ENCODE measurements at regions not wholly inside any gene's neighbourhood (a gene's known extent, or its start where the extent isn't known, plus 50 kb on each side); places are given as distances from the start of the nearest gene placed in this dataset.

DNA sequence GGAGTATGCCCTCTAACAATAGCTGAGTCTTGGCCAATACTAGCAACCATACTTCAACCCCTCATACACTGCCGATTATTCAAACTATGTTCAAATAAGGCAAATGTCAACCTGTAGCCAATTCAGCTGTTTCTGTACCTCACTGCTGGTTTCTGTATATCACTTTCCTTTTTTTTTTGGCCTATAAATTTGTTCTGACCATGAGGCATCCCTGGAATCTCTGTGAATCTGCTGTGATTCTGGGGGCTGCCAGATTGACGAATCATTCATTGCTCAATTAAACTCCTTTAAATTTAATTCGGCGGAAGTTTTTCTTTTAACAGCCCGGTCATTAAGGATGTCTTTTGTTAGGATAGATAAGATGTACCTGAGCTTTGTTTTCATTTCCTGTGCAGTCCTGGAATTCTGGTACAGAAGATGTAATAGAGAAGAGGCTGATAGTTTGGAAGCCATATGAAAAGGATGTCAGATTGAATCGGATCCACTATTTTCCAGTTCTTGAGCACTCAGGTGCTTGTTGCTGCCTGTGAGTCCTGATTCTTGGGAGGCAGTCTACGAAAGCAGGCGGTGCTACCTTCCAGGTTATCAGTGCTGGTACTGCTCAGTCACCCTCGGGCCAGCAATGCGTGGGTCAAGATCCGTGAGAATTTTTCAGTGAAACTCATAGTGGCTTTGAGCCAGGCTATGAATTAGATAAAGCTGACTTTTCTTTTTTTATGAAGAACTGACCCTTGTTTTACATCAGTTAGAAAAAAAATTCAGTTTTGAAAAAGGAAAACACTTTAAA is 106.2 kb upstream of the TUT7 start:
- ATAC-seq, result no peak
- intact Hi-C loops (cut with DNase I), result no loop called here
- no peak for DNase-seq (ENCODE audit: low spot score)

GRCh38 chr9:86459599-86460155 is 105.5 kb upstream of the TUT7 start:
- ATAC-seq (no peak), DNase-seq (ENCODE audit: low spot score) (no peak)

GRCh38 chr9:86459191-86459590 is 105.0 kb upstream of the TUT7 start:
- intact Hi-C loops (cut with DNase I), result no loop called here
- ATAC-seq, result no peak
- no peak for DNase-seq (ENCODE audit: low spot score)

More at GRCh38 chr9:86459599-86460155, 105.5 kb upstream of the TUT7 start:
- intact Hi-C loops (cut with DNase I), result no loop called here

GRCh38 chr9:86458191-86458855 is 104.1 kb upstream of the TUT7 start:
- ATAC-seq (no peak), DNase-seq (ENCODE audit: low spot score) (no peak)
- intact Hi-C loops (cut with DNase I), result no loop called here

DNA sequence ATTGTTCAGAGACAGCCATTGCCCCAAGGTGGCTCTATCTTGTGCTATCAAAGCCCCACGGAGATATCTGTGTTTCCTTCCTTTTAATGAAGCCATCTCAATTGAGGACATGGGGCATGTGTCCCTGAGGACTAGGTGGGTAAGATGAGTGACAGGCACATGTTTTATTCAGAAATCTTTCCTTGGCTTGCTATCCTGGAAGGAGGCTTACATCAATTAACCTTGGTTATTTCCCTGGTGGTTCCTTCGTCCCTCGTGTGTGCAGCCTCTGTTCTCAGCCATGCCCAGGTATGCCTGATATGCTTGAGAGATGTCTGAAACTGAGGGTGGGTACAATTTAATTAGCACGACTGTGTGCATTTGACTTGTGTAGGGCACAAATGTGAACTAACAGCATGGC is 102.2 kb upstream of the TUT7 start:
- ATAC-seq (no peak), DNase-seq (ENCODE audit: low spot score) (no peak)
- intact Hi-C loops (cut with DNase I), result no loop called here

GRCh38 chr9:86454701-86455615 is 100.7 kb upstream of the TUT7 start:
- intact Hi-C loops (cut with DNase I), result no loop called here
- ATAC-seq, result no peak
- DNase-seq (ENCODE audit: low spot score), result no peak

GRCh38 chr9:86452201-86452828 is 98.1 kb upstream of the TUT7 start:
- DNase-seq (ENCODE audit: low spot score), result no peak
- ATAC-seq, result peak; percentile 90
- intact Hi-C loops (cut with DNase I), result no loop called here

GRCh38 chr9:86449246-86449645 is 95.0 kb upstream of the TUT7 start:
- no peak for ATAC-seq

DNA sequence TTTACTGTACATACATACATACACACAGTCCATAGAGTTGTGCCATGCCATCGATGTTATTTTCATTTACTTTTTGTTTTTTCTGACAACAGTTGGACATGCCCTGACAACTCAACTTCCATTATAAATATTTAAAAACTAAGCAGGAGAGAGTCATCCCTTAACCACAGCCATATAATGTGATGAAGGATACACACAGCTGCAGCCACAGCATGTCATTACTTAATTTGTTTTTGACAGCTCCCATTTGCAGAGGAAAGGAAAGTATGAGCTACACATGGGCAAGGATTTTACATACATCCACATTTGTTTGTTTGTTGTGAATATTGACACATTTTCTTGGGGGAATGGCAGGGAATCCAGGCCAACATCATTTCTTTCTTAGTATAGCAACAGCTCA is 91.5 kb upstream of the TUT7 start:
- DNase-seq (ENCODE audit: low spot score) (no peak), ATAC-seq (no peak)
- intact Hi-C loops (cut with DNase I), result no loop called here

More at GRCh38 chr9:86449246-86449645, 95.0 kb upstream of the TUT7 start:
- DNase-seq (ENCODE audit: low spot score), result no peak
- intact Hi-C loops (cut with DNase I), result no loop called here

- intact Hi-C loops (cut with DNase I), result no loop called here
- ATAC-seq, result no peak
These were observed 89.8 kb upstream of the TUT7 start for GRCh38 chr9:86443992-86444391.

GRCh38 chr9:86434039-86434726 is 80.0 kb upstream of the TUT7 start:
- ATAC-seq (peak; percentile 96), DNase-seq (ENCODE audit: low spot score) (peak; percentile 70)
- intact Hi-C loops (cut with DNase I), result no loop called here

More at GRCh38 chr9:86443992-86444391, 89.8 kb upstream of the TUT7 start:
- no peak for DNase-seq (ENCODE audit: low spot score)

GRCh38 chr9:86424251-86424891 is 70.2 kb upstream of the TUT7 start:
- no peak for DNase-seq (ENCODE audit: low spot score)
- peak; percentile 44 for ATAC-seq
- intact Hi-C loops (cut with DNase I), result no loop called here

- ATAC-seq (peak; percentile 52), DNase-seq (ENCODE audit: low spot score) (no peak)
- intact Hi-C loops (cut with DNase I), result no loop called here
These were observed 60.0 kb upstream of the TUT7 start for GRCh38 chr9:86413971-86414880.

GRCh38 chr9:86410281-86410680 is 56.1 kb upstream of the TUT7 start:
- ATAC-seq (no peak), DNase-seq (ENCODE audit: low spot score) (no peak)
- intact Hi-C loops (cut with DNase I), result no loop called here

DNA sequence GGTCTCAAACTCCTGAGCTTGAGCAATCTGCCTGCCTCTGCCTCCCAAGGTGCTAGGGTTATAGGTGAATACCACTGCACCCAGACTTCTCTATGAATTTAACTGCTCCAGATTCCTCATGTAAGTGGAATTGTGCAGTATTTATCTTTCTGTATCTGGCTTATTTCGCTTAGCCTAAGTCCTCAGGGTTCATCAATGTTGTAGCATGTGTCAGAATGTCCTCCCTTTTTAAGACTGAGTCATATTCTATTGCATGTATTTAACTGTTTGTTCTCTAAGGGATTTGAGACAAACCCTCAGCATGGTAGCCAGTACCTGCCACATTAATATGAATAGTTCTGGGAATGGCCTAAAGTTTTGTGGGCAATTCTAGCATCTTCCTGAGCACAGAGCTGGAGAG is 53.9 kb upstream of the TUT7 start:
- intact Hi-C loops (cut with DNase I), result loop anchor here (10.0 kb wide), 1 partner anchor 917 kb away; no protein-coding TSS in a partner anchor
- no peak for DNase-seq (ENCODE audit: low spot score)
- ATAC-seq, result no peak

- ATAC-seq (no peak), DNase-seq (ENCODE audit: low spot score) (no peak)
- intact Hi-C loops (cut with DNase I), result loop anchor here (10.0 kb wide), 1 partner anchor 918 kb away; no protein-coding TSS in a partner anchor
These were observed 52.8 kb upstream of the TUT7 start for GRCh38 chr9:86407022-86407421.

DNA sequence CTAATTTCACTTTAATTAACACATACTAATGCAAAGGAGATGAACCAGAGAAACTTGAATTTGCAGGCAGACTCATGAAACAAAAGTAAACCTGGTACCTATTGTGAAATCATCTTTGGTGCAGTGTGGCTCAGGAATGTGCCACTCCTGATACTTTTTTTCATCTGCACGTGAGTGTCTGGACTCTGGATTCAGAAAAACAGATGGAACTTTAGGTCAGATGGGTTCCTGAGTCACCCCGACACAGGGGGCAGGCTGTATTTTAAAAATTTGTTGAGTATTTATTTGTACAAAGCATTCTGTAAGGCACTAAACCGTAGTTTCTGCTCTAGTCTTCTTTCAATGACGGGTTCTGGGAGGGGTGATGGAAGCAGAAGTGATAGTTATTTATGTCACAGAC is 52.2 kb upstream of the TUT7 start:
- no peak for DNase-seq (ENCODE audit: low spot score)
- peak; percentile 49 for ATAC-seq
- intact Hi-C loops (cut with DNase I), result loop anchor here (10.0 kb wide), 1 partner anchor 918 kb away; no protein-coding TSS in a partner anchor

All from sciatic nerve (tissue), 2 donors.